ENCODE measurements at regions not wholly inside any gene's neighbourhood (a gene's known extent, or its start where the extent isn't known, plus 50 kb on each side); places are given as distances from the start of the nearest gene placed in this dataset.

GRCh38 chr10:78817361-78817760 is 251.4 kb upstream of the ZMIZ1 start:
- no peak for DNase-seq (ENCODE audit: low read depth in 2 of 2)

- no peak for DNase-seq (ENCODE audit: low read depth in 2 of 2)
These were observed 251.0 kb upstream of the ZMIZ1 start for GRCh38 chr10:78817804-78818203.

GRCh38 chr10:78819361-78820006 is 249.3 kb upstream of the ZMIZ1 start:
- no peak for DNase-seq (ENCODE audit: low read depth in 2 of 2)

- DNase-seq (ENCODE audit: low read depth in 2 of 2), result no peak
These were observed 248.8 kb upstream of the ZMIZ1 start for GRCh38 chr10:78820007-78820362.

- no peak for DNase-seq (ENCODE audit: low read depth in 2 of 2)
These were observed 247.7 kb upstream of the ZMIZ1 start for GRCh38 chr10:78821052-78821451.

GRCh38 chr10:78828647-78829539 is 239.9 kb upstream of the ZMIZ1 start:
- no peak for DNase-seq (ENCODE audit: low read depth in 2 of 2)

- DNase-seq (ENCODE audit: low read depth in 2 of 2), result no peak
These were observed 239.2 kb upstream of the ZMIZ1 start for GRCh38 chr10:78829565-78829964.

GRCh38 chr10:78830062-78830975 is 238.4 kb upstream of the ZMIZ1 start:
- no peak for DNase-seq (ENCODE audit: low read depth in 2 of 2)

GRCh38 chr10:78830976-78831375 is 237.8 kb upstream of the ZMIZ1 start:
- no peak for DNase-seq (ENCODE audit: low read depth in 2 of 2)

- DNase-seq (ENCODE audit: low read depth in 2 of 2), result no peak
These were observed 237.3 kb upstream of the ZMIZ1 start for GRCh38 chr10:78831461-78831860.

- DNase-seq (ENCODE audit: low read depth in 2 of 2), result no peak
These were observed 236.5 kb upstream of the ZMIZ1 start for GRCh38 chr10:78832281-78832680.

- DNase-seq (ENCODE audit: low read depth in 2 of 2), result no peak
These were observed 230.6 kb upstream of the ZMIZ1 start for GRCh38 chr10:78838141-78838657.

GRCh38 chr10:78843495-78843894 is 225.3 kb upstream of the ZMIZ1 start:
- no peak for DNase-seq (ENCODE audit: low read depth in 2 of 2)

GRCh38 chr10:78844960-78845607 is 223.7 kb upstream of the ZMIZ1 start:
- no peak for DNase-seq (ENCODE audit: low read depth in 2 of 2)

GRCh38 chr10:78846071-78846470 is 222.7 kb upstream of the ZMIZ1 start:
- no peak for DNase-seq (ENCODE audit: low read depth in 2 of 2)

GRCh38 chr10:78846760-78847159 is 222.0 kb upstream of the ZMIZ1 start:
- DNase-seq (ENCODE audit: low read depth in 2 of 2), result no peak

GRCh38 chr10:78847485-78847884 is 221.3 kb upstream of the ZMIZ1 start:
- no peak for DNase-seq (ENCODE audit: low read depth in 2 of 2)

GRCh38 chr10:78849115-78849514 is 219.7 kb upstream of the ZMIZ1 start:
- DNase-seq (ENCODE audit: low read depth in 2 of 2), result no peak

- DNase-seq (ENCODE audit: low read depth in 2 of 2), result no peak
These were observed 219.0 kb upstream of the ZMIZ1 start for GRCh38 chr10:78849731-78850130.

GRCh38 chr10:78850644-78851435 is 217.9 kb upstream of the ZMIZ1 start:
- DNase-seq (ENCODE audit: low read depth in 2 of 2), result no peak

GRCh38 chr10:78851647-78852046 is 217.1 kb upstream of the ZMIZ1 start:
- no peak for DNase-seq (ENCODE audit: low read depth in 2 of 2)

Data from stimulated activated CD8-positive, alpha-beta memory T cell treated with anti-CD3 and anti-CD28 coated beads, Interleukin-2, amount 100 ng/mL, for 1 hour (primary cell).